ENCODE measurements at regions not wholly inside any gene's neighbourhood (a gene's known extent, or its start where the extent isn't known, plus 50 kb on each side); places are given as distances from the start of the nearest gene placed in this dataset.

DNA sequence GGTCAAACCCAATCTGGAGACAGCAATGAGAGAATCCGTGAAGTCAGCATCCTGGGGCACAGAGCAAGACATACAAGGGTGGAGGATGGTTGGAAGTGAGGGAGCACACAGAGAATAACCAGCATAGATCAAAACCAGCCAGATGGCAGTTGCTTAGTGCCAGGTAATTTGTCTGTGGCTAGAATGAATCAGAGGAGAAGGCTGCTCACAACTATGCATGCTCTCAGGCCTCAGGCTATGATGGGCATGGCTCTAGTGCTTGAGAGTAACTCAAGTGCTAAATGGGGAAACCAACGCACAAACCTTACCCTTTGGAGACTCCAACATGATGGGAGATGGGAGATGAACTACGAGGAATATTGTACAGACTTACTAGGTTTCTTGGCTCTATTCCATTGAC, 160.8 kb downstream of the DMRT2 start:
- peaks cover 3% of the 10 kb centered on the region for H3K36me3 Mint-ChIP-seq (ENCODE audit: insufficient read depth)
- DNase-seq (no peak), ATAC-seq (replicated peaks) (no peak)
- no peaks in the 10 kb centered on the region for H3K4me1 Mint-ChIP-seq (ENCODE audit: low read depth in 2 of 2)
- no peak overlapping the region for H3K4me3 Mint-ChIP-seq
- peaks cover 0 to 8% of the 10 kb centered on the region in 2 donors for H3K9me3 Mint-ChIP-seq
- H3K27me3 Mint-ChIP-seq, result no peaks in the 10 kb centered on the region
- H3K27ac Mint-ChIP-seq, result no peak overlapping the region

- Mint-ChIP-seq H3K4me1 (ENCODE audit: low read depth in 2 of 2) (no peaks in the 10 kb centered on the region), H3K36me3 (ENCODE audit: insufficient read depth) (no peaks in the 10 kb centered on the region), H3K27ac (no peak overlapping the region), H3K27me3 (no peaks in the 10 kb centered on the region), H3K9me3 (peaks cover 0 to 6% of the 10 kb centered on the region in 2 donors), H3K4me3 (no peak overlapping the region)
- ATAC-seq (replicated peaks) (no peak), DNase-seq (no peak)
Observed at GRCh38 chr9:1216532-1216931, 166.4 kb downstream of the DMRT2 start.

DNA sequence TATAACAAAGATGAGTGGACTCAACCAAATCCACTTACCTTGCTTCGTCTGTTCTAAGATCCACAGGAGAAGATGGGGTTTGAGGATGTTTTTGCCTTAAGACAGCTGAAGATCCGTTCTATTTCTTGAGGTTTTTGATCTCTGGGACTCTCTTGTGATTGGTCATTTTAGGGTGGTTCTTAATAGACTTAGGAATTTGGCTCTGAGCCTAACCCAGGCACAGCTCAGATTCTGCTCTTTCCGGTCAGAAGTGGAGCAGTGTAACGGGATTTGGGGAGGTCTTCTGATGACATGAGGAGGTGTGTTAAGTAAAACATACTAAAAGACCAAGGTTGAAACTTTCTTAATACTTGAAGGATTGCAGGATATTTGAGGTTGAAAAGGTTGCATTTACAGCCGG, 166.9 kb downstream of the DMRT2 start:
- ATAC-seq (replicated peaks), result no peak
- H3K9me3 Mint-ChIP-seq, result peaks cover 0 to 6% of the 10 kb centered on the region in 2 donors
- no peaks in the 10 kb centered on the region for H3K27me3 Mint-ChIP-seq
- no peaks in the 10 kb centered on the region for H3K4me1 Mint-ChIP-seq (ENCODE audit: low read depth in 2 of 2)
- no peak overlapping the region for H3K4me3 Mint-ChIP-seq
- H3K27ac Mint-ChIP-seq, result no peak overlapping the region
- no peak for DNase-seq
- H3K36me3 Mint-ChIP-seq (ENCODE audit: insufficient read depth), result no peaks in the 10 kb centered on the region

GRCh38 chr9:1219284-1219683, 169.1 kb downstream of the DMRT2 start:
- ATAC-seq (replicated peaks) (no peak), DNase-seq (no peak)
- H3K27ac Mint-ChIP-seq, result no peak overlapping the region
- no peaks in the 10 kb centered on the region for H3K36me3 Mint-ChIP-seq (ENCODE audit: insufficient read depth)
- no peaks in the 10 kb centered on the region for H3K4me1 Mint-ChIP-seq (ENCODE audit: low read depth in 2 of 2)
- H3K9me3 Mint-ChIP-seq, result peaks cover 3 to 6% of the 10 kb centered on the region in 2 donors
- no peak overlapping the region for H3K4me3 Mint-ChIP-seq
- no peaks in the 10 kb centered on the region for H3K27me3 Mint-ChIP-seq

- no peaks in the 10 kb centered on the region for H3K4me1 Mint-ChIP-seq (ENCODE audit: low read depth in 2 of 2)
- no peak overlapping the region for H3K4me3 Mint-ChIP-seq
- DNase-seq (no peak), ATAC-seq (replicated peaks) (no peak)
- no peaks in the 10 kb centered on the region for H3K27me3 Mint-ChIP-seq
- no peak overlapping the region for H3K27ac Mint-ChIP-seq
- no peaks in the 10 kb centered on the region for H3K36me3 Mint-ChIP-seq (ENCODE audit: insufficient read depth)
- H3K9me3 Mint-ChIP-seq, result peaks cover 3 to 6% of the 10 kb centered on the region in 2 donors
Observed at GRCh38 chr9:1221298-1221697, 171.1 kb downstream of the DMRT2 start.

DNA sequence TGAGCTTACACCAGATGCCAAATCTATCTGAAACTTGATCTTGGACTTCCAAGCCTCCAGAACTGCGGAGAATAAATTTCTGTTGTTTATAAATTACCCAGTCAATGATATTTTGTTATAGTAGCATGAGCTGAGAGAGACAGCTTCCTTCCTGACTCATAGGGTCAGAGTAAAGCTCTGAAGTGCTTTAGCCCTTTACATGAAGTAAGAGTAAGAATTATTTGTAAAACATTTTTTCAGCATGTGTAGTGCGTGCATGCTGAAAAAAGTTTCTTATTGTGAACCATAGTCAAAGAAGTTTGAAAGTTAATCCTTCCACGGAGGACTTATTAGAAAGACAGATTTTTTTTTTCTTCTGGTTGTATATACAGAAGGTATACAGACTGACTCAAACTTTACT, 172.4 kb downstream of the DMRT2 start:
- H3K9me3 Mint-ChIP-seq, result peaks cover 3 to 6% of the 10 kb centered on the region in 2 donors
- no peaks in the 10 kb centered on the region for H3K4me1 Mint-ChIP-seq (ENCODE audit: low read depth in 2 of 2)
- no peak overlapping the region for H3K4me3 Mint-ChIP-seq
- DNase-seq (no peak), ATAC-seq (replicated peaks) (no peak)
- no peak overlapping the region for H3K27ac Mint-ChIP-seq
- no peaks in the 10 kb centered on the region for H3K36me3 Mint-ChIP-seq (ENCODE audit: insufficient read depth)
- no peaks in the 10 kb centered on the region for H3K27me3 Mint-ChIP-seq

DNA sequence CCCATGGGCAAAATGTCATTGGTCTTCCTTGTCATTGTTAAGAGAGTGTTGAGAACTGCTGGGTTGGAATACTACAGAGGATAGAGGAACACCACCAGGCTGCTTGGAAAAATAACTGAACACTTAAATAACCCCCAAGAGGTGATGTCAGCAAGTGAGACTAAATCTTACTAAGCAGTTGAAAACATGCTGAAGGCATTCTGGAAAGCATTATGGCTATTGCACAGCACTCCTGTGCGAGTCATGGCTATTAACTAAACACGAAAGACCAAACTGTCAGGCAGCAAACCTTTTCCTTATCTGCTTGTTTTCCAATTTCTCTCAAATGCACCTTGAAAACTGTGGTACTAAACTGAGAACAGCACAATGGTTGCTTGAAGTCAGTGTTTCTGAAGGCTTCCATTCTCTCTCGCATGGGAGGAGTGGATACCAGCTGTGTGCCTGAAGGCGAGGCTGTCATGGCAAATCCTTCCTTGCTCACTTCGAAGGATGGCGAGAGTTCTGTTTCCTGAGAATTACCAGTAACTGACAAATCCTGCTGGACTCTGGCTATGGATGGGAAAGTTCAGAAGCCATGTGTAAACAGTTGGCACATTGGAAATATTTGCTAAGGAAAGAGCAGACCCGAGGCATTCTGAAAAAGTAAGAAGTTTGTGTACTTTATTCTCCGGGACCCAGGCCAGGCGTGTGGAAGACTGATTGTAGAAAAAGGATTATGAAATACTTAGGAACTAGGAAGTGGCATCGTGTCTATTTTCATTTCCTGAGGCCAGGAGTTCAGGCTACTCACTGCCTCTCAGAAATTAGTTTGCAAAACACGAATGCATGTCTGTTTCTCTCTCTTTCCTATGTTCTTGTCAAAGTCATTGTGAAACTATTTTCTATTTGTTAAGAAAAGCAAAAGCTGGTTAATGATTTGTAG, 182.1 kb downstream of the DMRT2 start:
- Mint-ChIP-seq H3K36me3 (ENCODE audit: insufficient read depth) (peaks cover 3% of the 10 kb centered on the region), H3K27ac (no peak overlapping the region), H3K9me3 (no peaks in the 10 kb centered on the region), H3K4me3 (no peak overlapping the region), H3K27me3 (peaks cover 0 to 6% of the 10 kb centered on the region in 2 donors), H3K4me1 (ENCODE audit: low read depth in 2 of 2) (no peaks in the 10 kb centered on the region)
- no peak for DNase-seq
- no peak for ATAC-seq (replicated peaks)

DNA sequence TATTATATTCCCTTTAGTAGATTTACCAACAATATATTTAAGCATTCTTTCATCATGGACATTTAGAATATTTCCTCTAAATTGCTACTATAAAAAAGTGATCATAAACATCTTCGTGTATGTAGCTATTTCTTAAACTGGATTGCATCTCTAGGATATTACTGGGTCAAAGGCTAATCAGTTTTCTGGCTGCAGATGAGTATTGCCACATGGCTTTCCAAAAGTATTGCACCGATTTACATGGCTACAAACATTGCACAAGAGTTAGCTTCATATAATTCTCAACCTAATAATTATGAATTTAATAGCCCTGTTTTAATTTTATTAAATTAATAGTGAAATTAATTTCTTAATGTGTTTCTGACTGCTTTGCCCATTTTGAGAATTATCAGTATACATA, 183.4 kb downstream of the DMRT2 start:
- H3K27me3 Mint-ChIP-seq, result peaks cover 0 to 6% of the 10 kb centered on the region in 2 donors
- H3K4me3 Mint-ChIP-seq, result no peak overlapping the region
- H3K4me1 Mint-ChIP-seq (ENCODE audit: low read depth in 2 of 2), result no peaks in the 10 kb centered on the region
- no peaks in the 10 kb centered on the region for H3K9me3 Mint-ChIP-seq
- no peak for DNase-seq
- no peak for ATAC-seq (replicated peaks)
- H3K27ac Mint-ChIP-seq, result no peak overlapping the region
- peaks cover 3% of the 10 kb centered on the region for H3K36me3 Mint-ChIP-seq (ENCODE audit: insufficient read depth)

DNA sequence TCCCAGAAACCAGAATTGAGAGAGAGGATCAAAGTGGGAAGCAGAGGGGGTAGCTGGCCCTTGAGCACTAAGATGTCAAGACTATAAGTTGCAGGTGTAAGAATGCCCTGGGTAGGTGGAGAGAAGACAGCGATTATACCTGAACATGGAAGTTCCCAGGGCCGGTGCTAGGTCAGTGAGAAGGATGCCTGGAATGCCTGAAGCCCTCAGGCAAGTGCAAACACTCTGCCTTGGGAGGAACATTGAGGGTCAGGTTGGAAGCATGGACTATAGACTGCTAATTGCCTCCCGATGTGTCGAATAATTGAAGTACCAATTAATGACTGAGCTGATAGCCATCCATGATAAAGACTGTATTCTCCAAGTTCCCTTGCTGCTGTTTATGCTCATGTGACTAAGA, 185.5 kb downstream of the DMRT2 start:
- Mint-ChIP-seq H3K9me3 (no peaks in the 10 kb centered on the region), H3K27me3 (peaks cover 2 to 6% of the 10 kb centered on the region in 2 donors), H3K4me1 (ENCODE audit: low read depth in 2 of 2) (no peaks in the 10 kb centered on the region), H3K27ac (no peak overlapping the region), H3K36me3 (ENCODE audit: insufficient read depth) (no peaks in the 10 kb centered on the region), H3K4me3 (no peak overlapping the region)
- DNase-seq (no peak), ATAC-seq (replicated peaks) (no peak)

- no peak overlapping the region for H3K4me3 Mint-ChIP-seq
- no peaks in the 10 kb centered on the region for H3K36me3 Mint-ChIP-seq (ENCODE audit: insufficient read depth)
- no peaks in the 10 kb centered on the region for H3K9me3 Mint-ChIP-seq
- H3K27ac Mint-ChIP-seq, result no peak overlapping the region
- no peak for ATAC-seq (replicated peaks)
- peaks cover 6% of the 10 kb centered on the region in 2 donors for H3K27me3 Mint-ChIP-seq
- H3K4me1 Mint-ChIP-seq (ENCODE audit: low read depth in 2 of 2), result no peaks in the 10 kb centered on the region
- no peak for DNase-seq
Observed at GRCh38 chr9:1236061-1236460, 185.9 kb downstream of the DMRT2 start.

DNA sequence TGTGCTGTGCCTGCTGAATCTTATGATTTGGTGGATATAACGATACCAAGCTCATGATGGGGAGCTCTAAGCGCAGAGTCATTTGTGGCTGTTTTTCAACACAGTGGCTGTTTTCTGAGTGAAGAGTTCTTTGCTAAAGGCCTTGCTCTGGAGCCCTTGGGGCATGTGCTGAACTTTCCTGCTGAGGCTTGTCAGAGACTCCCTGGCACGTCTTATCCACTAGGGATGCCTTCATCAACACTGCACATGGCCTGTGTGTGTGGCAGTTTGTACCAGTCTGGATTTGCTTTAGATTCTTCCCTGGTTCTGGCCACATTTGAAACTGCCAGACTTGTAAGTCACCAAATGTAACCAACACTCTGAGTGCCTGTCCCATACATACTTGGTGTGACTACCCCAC, 188.2 kb downstream of the DMRT2 start:
- Mint-ChIP-seq H3K9me3 (no peaks in the 10 kb centered on the region), H3K4me3 (no peak overlapping the region), H3K36me3 (ENCODE audit: insufficient read depth) (no peaks in the 10 kb centered on the region), H3K4me1 (ENCODE audit: low read depth in 2 of 2) (no peaks in the 10 kb centered on the region), H3K27ac (no peak overlapping the region), H3K27me3 (peaks cover 6 to 11% of the 10 kb centered on the region in 2 donors)
- ATAC-seq (replicated peaks) (no peak), DNase-seq (no peak)

- DNase-seq (no peak), ATAC-seq (replicated peaks) (no peak)
- Mint-ChIP-seq H3K27me3 (no peaks in the 10 kb centered on the region), H3K4me3 (no peak overlapping the region), H3K9me3 (no peaks in the 10 kb centered on the region), H3K36me3 (ENCODE audit: insufficient read depth) (no peaks in the 10 kb centered on the region), H3K4me1 (ENCODE audit: low read depth in 2 of 2) (no peaks in the 10 kb centered on the region), H3K27ac (no peak overlapping the region)
Observed at GRCh38 chr9:1248743-1249142, 198.6 kb downstream of the DMRT2 start.

GRCh38 chr9:1253064-1253979, 203.2 kb downstream of the DMRT2 start:
- no peaks in the 10 kb centered on the region for H3K9me3 Mint-ChIP-seq
- H3K27me3 Mint-ChIP-seq, result peaks cover 0 to 7% of the 10 kb centered on the region in 2 donors
- no peak for ATAC-seq (replicated peaks)
- H3K27ac Mint-ChIP-seq, result no peak overlapping the region
- no peak overlapping the region for H3K4me3 Mint-ChIP-seq
- H3K4me1 Mint-ChIP-seq (ENCODE audit: low read depth in 2 of 2), result no peaks in the 10 kb centered on the region
- no peaks in the 10 kb centered on the region for H3K36me3 Mint-ChIP-seq (ENCODE audit: insufficient read depth)
- DNase-seq, result no peak

Data from effector memory CD8-positive, alpha-beta T cell (primary cell).